Gastrocnemius medialis (tissue), 4 donors: ENCODE measurements at regions not wholly inside any gene's neighbourhood (a gene's known extent, or its start where the extent isn't known, plus 50 kb on each side); places are given as distances from the start of the nearest gene placed in this dataset.

Source experiments
- CTCF ChIP-seq, 5 experiments: fragments of 450-650 bp in 3 of 5; fragments of 200-600 bp in 2 of 5; sonication (generic) in 2 of 5; IDR thresholded peaks in 4 of 5; conservative IDR thresholded peaks in 1 of 5; 1 replicate in 4 of 5; 2 replicates in 1 of 5; pipeline ENCODE4 v1.5.1; 2016 to 2019; ENCODE audit warnings: antibody characterized with exemption in 5 of 5, mild to moderate bottlenecking in 3 of 5, moderate library complexity in 3 of 5
- POLR2A ChIP-seq, 2 donors: fragments of 450-650 bp; IDR thresholded peaks; one replicate each; pipeline ENCODE4 v1.6.1; 2017; ENCODE audit warnings: antibody characterized with exemption in 2 of 2, mild to moderate bottlenecking in 2 of 2, moderate library complexity in 2 of 2

- TF ChIP-seq CTCF (IDR thresholded peaks at IDR 0.05 in 4 of 5, conservative IDR thresholded peaks at IDR 0.05 in 1 of 5), result no peak
- TF ChIP-seq POLR2A (IDR thresholded peaks at IDR 0.05), result no peak
Observed at GRCh38 chr1:13913396-13913795, 213.4 kb downstream of the PRDM2 start.
